Thymus (tissue), 11 donors: ENCODE measurements at regions not wholly inside any gene's neighbourhood (a gene's known extent, or its start where the extent isn't known, plus 50 kb on each side); places are given as distances from the start of the nearest gene placed in this dataset.
"Not testable (repeated sequence)": the region's sequence is repeated elsewhere in the genome, so short reads cannot be mapped to it uniquely, and the experiment has no call there.

Experiments
- DNase-seq, 9 donors: peaks; one replicate each; pipeline ENCODE4 v3.0.0-alpha.2; 2013; ENCODE audit warnings: low spot score in 9 of 9, low read depth in 6 of 9, missing footprints in 1 of 9
- H3K27ac ChIP-seq, 2 donors: one replicate each; pipeline ENCODE4 v1.5.1; 2013; ENCODE audit warnings: control low read depth in 1 of 2, low read depth in 1 of 2, low read length in 1 of 2, mild to moderate bottlenecking in 1 of 2, moderate library complexity in 1 of 2
- H3K27me3 ChIP-seq, 2 donors: one replicate each; pipeline ENCODE4 v1.5.1; 2013; ENCODE audit warnings: low read length in 1 of 2; ENCODE audit not compliant: control insufficient read depth in 2 of 2, insufficient read depth in 1 of 2
- H3K36me3 ChIP-seq, 2 donors: one replicate each; pipeline ENCODE4 v1.5.1; 2013; ENCODE audit warnings: low read length in 1 of 2, mild to moderate bottlenecking in 1 of 2, moderate library complexity in 1 of 2; ENCODE audit not compliant: control insufficient read depth in 2 of 2, insufficient read depth in 2 of 2
- H3K4me1 ChIP-seq, 2 donors: one replicate each; pipeline ENCODE4 v1.5.1; 2013; ENCODE audit warnings: low read length in 2 of 2; ENCODE audit not compliant: control insufficient read depth in 2 of 2, insufficient read depth in 2 of 2
- H3K4me3 ChIP-seq, 2 donors: one replicate each; pipeline ENCODE4 v1.5.1; 2013; ENCODE audit warnings: low read length in 2 of 2, control low read depth in 1 of 2, mild to moderate bottlenecking in 1 of 2
- H3K9me3 ChIP-seq, 2 donors: one replicate each; pipeline ENCODE4 v1.5.1; 2013; ENCODE audit warnings: low read length in 1 of 2, mild to moderate bottlenecking in 1 of 2; ENCODE audit not compliant: control insufficient read depth in 2 of 2, insufficient read depth in 1 of 2
- WGBS: extraction: QIAGEN DNeasy Blood & Tissue Kit; methylation state at CpG from one replicate; pipeline ENCODE4 v1.1.7; 2013; 5-methylcytosine and 5-hydroxymethylcytosine counted together
- donor health status: healthy.

GRCh38 chr1:221868593-221869303, 126.9 kb upstream of the DUSP10 start:
- no peaks in the 10 kb centered on the region for H3K27me3 ChIP-seq
- H3K36me3 ChIP-seq: no peaks in the 10 kb centered on the region
- H3K4me1 ChIP-seq: no peaks in the 10 kb centered on the region
- WGBS: 80% methylated on average over 3 of the region's 3 CpGs
- DNase-seq: no peak
- H3K9me3 ChIP-seq: no peaks in the 10 kb centered on the region
- H3K27ac ChIP-seq: no peak overlapping the region
- no peak overlapping the region for H3K4me3 ChIP-seq

- H3K27ac ChIP-seq: no peak overlapping the region
- no peak overlapping the region for H3K4me3 ChIP-seq
- no peaks in the 10 kb centered on the region for H3K36me3 ChIP-seq
- WGBS: 93% methylated on average over 1 of the region's 1 CpG
- no peaks in the 10 kb centered on the region for H3K4me1 ChIP-seq
- no peaks in the 10 kb centered on the region for H3K9me3 ChIP-seq
- DNase-seq: no peak
- H3K27me3 ChIP-seq: no peaks in the 10 kb centered on the region
Observed at GRCh38 chr1:221867003-221867402, 125.1 kb upstream of the DUSP10 start.

- no peak overlapping the region for H3K4me3 ChIP-seq
- no peak overlapping the region for H3K27ac ChIP-seq
- H3K27me3 ChIP-seq: no peaks in the 10 kb centered on the region
- no peaks in the 10 kb centered on the region for H3K36me3 ChIP-seq
- no peaks in the 10 kb centered on the region for H3K9me3 ChIP-seq
- DNase-seq: no peak
- no peaks in the 10 kb centered on the region for H3K4me1 ChIP-seq
- WGBS: 95% methylated on average over 4 of the region's 4 CpGs
Observed at GRCh38 chr1:221865808-221866207, 123.9 kb upstream of the DUSP10 start.

- Histone ChIP-seq H3K4me1 (no peaks in the 10 kb centered on the region), H3K27me3 (no peaks in the 10 kb centered on the region), H3K9me3 (no peaks in the 10 kb centered on the region), H3K27ac (no peak overlapping the region), H3K36me3 (no peaks in the 10 kb centered on the region), H3K4me3 (no peak overlapping the region)
- 83% methylated on average over 3 of the region's 3 CpGs for WGBS
- DNase-seq: no peak
Observed at GRCh38 chr1:221863635-221864034, 121.7 kb upstream of the DUSP10 start.

GRCh38 chr1:221862971-221863370, 121.1 kb upstream of the DUSP10 start:
- WGBS: 97% methylated on average over 3 of the region's 3 CpGs

GRCh38 chr1:221858818-221859611, 117.1 kb upstream of the DUSP10 start:
- WGBS: 97% methylated on average over 3 of the region's 3 CpGs
- no peak overlapping the region for H3K4me3 ChIP-seq
- no peak overlapping the region for H3K27ac ChIP-seq
- no peaks in the 10 kb centered on the region for H3K9me3 ChIP-seq
- H3K27me3 ChIP-seq: no peaks in the 10 kb centered on the region
- no peak for DNase-seq
- H3K36me3 ChIP-seq: no peaks in the 10 kb centered on the region
- no peaks in the 10 kb centered on the region for H3K4me1 ChIP-seq

More at GRCh38 chr1:221862971-221863370, 121.1 kb upstream of the DUSP10 start:
- Histone ChIP-seq H3K4me3 (no peak overlapping the region), H3K27me3 (no peaks in the 10 kb centered on the region), H3K9me3 (no peaks in the 10 kb centered on the region), H3K4me1 (no peaks in the 10 kb centered on the region), H3K27ac (no peak overlapping the region), H3K36me3 (no peaks in the 10 kb centered on the region)
- no peak for DNase-seq

GRCh38 chr1:221857094-221857444, 115.2 kb upstream of the DUSP10 start:
- H3K9me3 ChIP-seq, H3K4me3 ChIP-seq, H3K36me3 ChIP-seq, H3K27me3 ChIP-seq, H3K27ac ChIP-seq, DNase-seq, H3K4me1 ChIP-seq: not testable (repeated sequence)
- WGBS: 92% methylated on average over 2 of the region's 4 CpGs

- WGBS: 98% methylated on average over 3 of the region's 3 CpGs
- no peak overlapping the region for H3K4me3 ChIP-seq
Observed at GRCh38 chr1:221856228-221857093, 114.6 kb upstream of the DUSP10 start.

GRCh38 chr1:221855156-221855555, 113.3 kb upstream of the DUSP10 start:
- Histone ChIP-seq H3K9me3 (no peaks in the 10 kb centered on the region), H3K4me1 (no peaks in the 10 kb centered on the region), H3K36me3 (no peaks in the 10 kb centered on the region), H3K27me3 (no peaks in the 10 kb centered on the region), H3K4me3 (no peak overlapping the region), H3K27ac (no peak overlapping the region)
- WGBS: 95% methylated on average over 2 of the region's 2 CpGs
- DNase-seq: no peak

More at GRCh38 chr1:221856228-221857093, 114.6 kb upstream of the DUSP10 start:
- no peaks in the 10 kb centered on the region for H3K36me3 ChIP-seq
- no peak overlapping the region for H3K27ac ChIP-seq
- no peaks in the 10 kb centered on the region for H3K27me3 ChIP-seq
- no peaks in the 10 kb centered on the region for H3K9me3 ChIP-seq
- no peak for DNase-seq
- H3K4me1 ChIP-seq: no peaks in the 10 kb centered on the region
